GM23338 (cell line): ENCODE measurements at regions not wholly inside any gene's neighbourhood (a gene's known extent, or its start where the extent isn't known, plus 50 kb on each side); places are given as distances from the start of the nearest gene placed in this dataset.

Experiments
- ATAC-seq: fragments of 200-7000 bp; cut with Tn5 transposase; 3 replicates; pipeline ENCODE4 v1.9.1; 2020
- DNase-seq: peaks from one replicate; pipeline ENCODE4 v3.0.0-alpha.2; 2015; ENCODE audit warnings: low spot score
- H2AFZ ChIP-seq: fragments of 200-600 bp; sonication (generic); 2 replicates; pipeline ENCODE4 v1.8.0; 2016; ENCODE audit warnings: antibody characterized with exemption, mild to moderate bottlenecking, moderate library complexity
- H3F3A ChIP-seq: fragments of 200-600 bp; sonication (generic); replicated peaks from 2 replicates; pipeline ENCODE4 v1.8.0; 2017; ENCODE audit warnings: antibody characterized with exemption, mixed run types, low read depth
- H3K27ac ChIP-seq: fragments of 200-600 bp; sonication (generic); 2 replicates; pipeline ENCODE4 v1.6.1; 2016; ENCODE audit warnings: low read depth
- H3K27me3 ChIP-seq: fragments of 200-600 bp; sonication (generic); 2 replicates; pipeline ENCODE4 v1.8.0; 2016; ENCODE audit warnings: mild to moderate bottlenecking, mixed run types, moderate library complexity; ENCODE audit not compliant: insufficient read depth
- H3K36me3 ChIP-seq: fragments of 200-600 bp; sonication (generic); 2 replicates; pipeline ENCODE4 v1.8.0; 2016; ENCODE audit warnings: mild to moderate bottlenecking; ENCODE audit not compliant: insufficient read depth
- H3K4me1 ChIP-seq: fragments of 200-600 bp; sonication (generic); 2 replicates; pipeline ENCODE4 v1.8.0; 2016; ENCODE audit warnings: mild to moderate bottlenecking, moderate library complexity; ENCODE audit not compliant: insufficient read depth
- H3K4me2 ChIP-seq: fragments of 200-600 bp; sonication (generic); 2 replicates; pipeline ENCODE4 v1.7.1; 2017; ENCODE audit warnings: mixed run types
- H3K4me3 ChIP-seq: fragments of 200-600 bp; sonication (generic); 2 replicates; pipeline ENCODE4 v1.6.1; 2016; ENCODE audit warnings: mixed run types
- H3K79me2 ChIP-seq: fragments of 200-600 bp; sonication (generic); replicated peaks from 2 replicates; pipeline ENCODE4 v1.8.0; 2017; ENCODE audit warnings: mild to moderate bottlenecking; ENCODE audit not compliant: insufficient read depth
- H3K9me2 ChIP-seq: fragments of 200-600 bp; sonication (generic); 2 replicates; pipeline ENCODE4 v1.8.0; 2017; ENCODE audit not compliant: insufficient read depth
- H4K20me1 ChIP-seq: fragments of 200-600 bp; sonication (generic); replicated peaks from 2 replicates; pipeline ENCODE4 v1.8.0; 2017; ENCODE audit warnings: mild to moderate bottlenecking; ENCODE audit not compliant: insufficient read depth
- H3K27ac Mint-ChIP-seq: 2 replicates; pipeline ENCODE4 v1.8.0; 2020; ENCODE audit warnings: inconsistent platforms, mild to moderate bottlenecking, moderate library complexity, mixed read lengths
- H3K27me3 Mint-ChIP-seq: 3 replicates; pipeline ENCODE4 v1.8.0; 2022; ENCODE audit warnings: low read depth, mild to moderate bottlenecking, moderate library complexity, mixed read lengths, inconsistent platforms; ENCODE audit not compliant: insufficient read depth, poor library complexity
- H3K36me3 Mint-ChIP-seq: 3 replicates; pipeline ENCODE4 v1.8.0; 2021; ENCODE audit warnings: low read depth, mild to moderate bottlenecking, inconsistent platforms, moderate library complexity, mixed read lengths
- H3K4me1 Mint-ChIP-seq: 3 replicates; pipeline ENCODE4 v1.8.0; 2020; ENCODE audit warnings: mild to moderate bottlenecking, inconsistent platforms, mixed read lengths
- H3K4me3 Mint-ChIP-seq: 3 replicates; pipeline ENCODE4 v1.8.0; 2021; ENCODE audit warnings: moderate library complexity, mild to moderate bottlenecking, inconsistent platforms, mixed read lengths
- H3K9me3 Mint-ChIP-seq: 3 replicates; pipeline ENCODE4 v1.8.0; 2020; ENCODE audit warnings: moderate library complexity, mild to moderate bottlenecking, inconsistent platforms, mixed read lengths
- CREB1 ChIP-seq: fragments of 250-450 bp; sonication (Bioruptor Pico); IDR thresholded peaks from 2 replicates; pipeline ENCODE4 v1.5.0; 2020; ENCODE audit warnings: low read depth, mild to moderate bottlenecking, moderate library complexity
- EZH2 ChIP-seq: fragments of 200-600 bp; sonication (generic); IDR thresholded peaks from one replicate; pipeline ENCODE4 v1.8.0; 2017; ENCODE audit warnings: antibody characterized with exemption, mild to moderate bottlenecking, low read depth; ENCODE audit not compliant: unreplicated experiment
- EZH2phosphoT487 ChIP-seq: fragments of 200-600 bp; sonication (generic); IDR thresholded peaks from one replicate; pipeline ENCODE4 v1.8.1; 2018; ENCODE audit warnings: antibody characterized with exemption; ENCODE audit not compliant: unreplicated experiment
- JUNB ChIP-seq: IDR thresholded peaks from one replicate; pipeline ENCODE4 v1.6.1; 2016; ENCODE audit warnings: antibody characterized with exemption; ENCODE audit not compliant: unreplicated experiment
- POLR2AphosphoS5 ChIP-seq: IDR thresholded peaks from 2 replicates; pipeline ENCODE4 v1.6.1; 2016; ENCODE audit warnings: antibody characterized with exemption, low read depth
- REST ChIP-seq: IDR thresholded peaks from one replicate; pipeline ENCODE4 v1.6.1; 2018; ENCODE audit warnings: antibody characterized with exemption; ENCODE audit not compliant: unreplicated experiment
- STAT1 ChIP-seq: IDR thresholded peaks from one replicate; pipeline ENCODE4 v1.6.1; 2016; ENCODE audit warnings: antibody characterized with exemption; ENCODE audit not compliant: unreplicated experiment
- ZNF114 ChIP-seq: fragments of 250-450 bp; sonication (Bioruptor Pico); IDR thresholded peaks from 2 replicates; pipeline ENCODE4 v1.5.0; 2020; ENCODE audit warnings: mild to moderate bottlenecking, moderate library complexity
- ZNF331 ChIP-seq: fragments of 250-450 bp; sonication (Bioruptor Pico); IDR thresholded peaks from 2 replicates; pipeline ENCODE4 v1.5.0; 2020; ENCODE audit warnings: low read depth, mild to moderate bottlenecking, moderate library complexity
- ZNF462 ChIP-seq: fragments of 250-450 bp; sonication (Bioruptor Pico); IDR thresholded peaks from 2 replicates; pipeline ENCODE4 v1.5.0; 2020; ENCODE audit warnings: mild to moderate bottlenecking, moderate library complexity
- TF ChIP-seq, protein P1 (sequence below): IDR thresholded peaks from 2 replicates; pipeline ENCODE4 v1.6.1; 2016; ENCODE audit warnings: antibody characterized with exemption
- TF ChIP-seq, protein P2 (sequence below), 2 experiments: fragments of 200-600 bp in 1 of 2; sonication (generic) in 1 of 2; conservative IDR thresholded peaks; 2 replicates each; pipeline versions ENCODE4 v1.5.1 to v1.6.1; 2016 to 2017; ENCODE audit warnings: antibody characterized with exemption in 2 of 2, low read depth in 2 of 2, mild to moderate bottlenecking in 2 of 2, moderate library complexity in 1 of 2

DNA sequence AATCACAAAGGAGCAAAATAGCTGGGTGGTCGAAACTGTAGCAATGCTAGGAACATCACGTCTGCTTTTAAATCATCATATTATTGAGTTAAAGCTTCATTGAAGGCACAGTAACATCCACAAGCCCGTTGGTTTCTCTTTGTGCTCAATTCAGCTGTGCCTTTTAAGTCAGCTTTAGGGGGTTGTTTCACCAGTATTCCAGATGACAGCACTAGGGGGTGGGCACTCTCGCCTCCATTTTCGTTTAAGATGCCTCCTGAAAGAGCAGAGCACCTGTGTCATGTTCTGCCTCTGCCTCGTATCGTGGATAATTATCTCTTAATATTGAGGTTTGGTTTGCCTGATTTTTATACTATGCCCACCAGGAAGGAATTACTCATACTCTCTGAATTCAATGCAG lies 139.8 kb upstream of the PTBP2 start (continued):
- TF ChIP-seq, protein P1, sequence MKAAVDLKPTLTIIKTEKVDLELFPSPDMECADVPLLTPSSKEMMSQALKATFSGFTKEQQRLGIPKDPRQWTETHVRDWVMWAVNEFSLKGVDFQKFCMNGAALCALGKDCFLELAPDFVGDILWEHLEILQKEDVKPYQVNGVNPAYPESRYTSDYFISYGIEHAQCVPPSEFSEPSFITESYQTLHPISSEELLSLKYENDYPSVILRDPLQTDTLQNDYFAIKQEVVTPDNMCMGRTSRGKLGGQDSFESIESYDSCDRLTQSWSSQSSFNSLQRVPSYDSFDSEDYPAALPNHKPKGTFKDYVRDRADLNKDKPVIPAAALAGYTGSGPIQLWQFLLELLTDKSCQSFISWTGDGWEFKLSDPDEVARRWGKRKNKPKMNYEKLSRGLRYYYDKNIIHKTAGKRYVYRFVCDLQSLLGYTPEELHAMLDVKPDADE, result no peak
- TF ChIP-seq EZH2phosphoT487 (no peak), ZNF114 (no peak), JUNB (no peak)

GRCh38 chr1:96583903-96584302 lies 137.7 kb upstream of the PTBP2 start:
- no peaks in the 10 kb centered on the region for H3K36me3 ChIP-seq
- no peaks in the 10 kb centered on the region for H3K27me3 Mint-ChIP-seq
- TF ChIP-seq, protein P2, sequence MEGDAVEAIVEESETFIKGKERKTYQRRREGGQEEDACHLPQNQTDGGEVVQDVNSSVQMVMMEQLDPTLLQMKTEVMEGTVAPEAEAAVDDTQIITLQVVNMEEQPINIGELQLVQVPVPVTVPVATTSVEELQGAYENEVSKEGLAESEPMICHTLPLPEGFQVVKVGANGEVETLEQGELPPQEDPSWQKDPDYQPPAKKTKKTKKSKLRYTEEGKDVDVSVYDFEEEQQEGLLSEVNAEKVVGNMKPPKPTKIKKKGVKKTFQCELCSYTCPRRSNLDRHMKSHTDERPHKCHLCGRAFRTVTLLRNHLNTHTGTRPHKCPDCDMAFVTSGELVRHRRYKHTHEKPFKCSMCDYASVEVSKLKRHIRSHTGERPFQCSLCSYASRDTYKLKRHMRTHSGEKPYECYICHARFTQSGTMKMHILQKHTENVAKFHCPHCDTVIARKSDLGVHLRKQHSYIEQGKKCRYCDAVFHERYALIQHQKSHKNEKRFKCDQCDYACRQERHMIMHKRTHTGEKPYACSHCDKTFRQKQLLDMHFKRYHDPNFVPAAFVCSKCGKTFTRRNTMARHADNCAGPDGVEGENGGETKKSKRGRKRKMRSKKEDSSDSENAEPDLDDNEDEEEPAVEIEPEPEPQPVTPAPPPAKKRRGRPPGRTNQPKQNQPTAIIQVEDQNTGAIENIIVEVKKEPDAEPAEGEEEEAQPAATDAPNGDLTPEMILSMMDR (conservative IDR thresholded peaks at IDR 0.05; ENCODE audit: low read depth in 2 of 2), result no peak
- TF ChIP-seq EZH2phosphoT487, result no peak
- no peak for TF ChIP-seq EZH2
- no peak for TF ChIP-seq ZNF462 (CRISPR knock-in tag)
- TF ChIP-seq, protein P1, result no peak
- TF ChIP-seq POLR2AphosphoS5, result no peak
- no peak for TF ChIP-seq ZNF114
- no peak for TF ChIP-seq STAT1
- TF ChIP-seq ZNF331 (CRISPR knock-in tag), result no peak
- no peak for TF ChIP-seq CREB1 (CRISPR knock-in tag)
- TF ChIP-seq REST, result no peak
- no peak for TF ChIP-seq JUNB

More at GRCh38 chr1:96583903-96584302, 137.7 kb upstream of the PTBP2 start:
- Histone ChIP-seq H2AFZ (no peak overlapping the region), H3F3A (no peaks in the 10 kb centered on the region), H3K9me2 (no peaks in the 10 kb centered on the region), H4K20me1 (no peaks in the 10 kb centered on the region), H3K4me1 (peaks cover 33% of the 10 kb centered on the region), H3K79me2 (no peaks in the 10 kb centered on the region), H3K27me3 (no peaks in the 10 kb centered on the region), H3K27ac (no peak overlapping the region), H3K4me3 (no peak overlapping the region), H3K4me2 (no peak overlapping the region)
- Mint-ChIP-seq H3K9me3 (no peaks in the 10 kb centered on the region), H3K4me1 (peaks cover 35% of the 10 kb centered on the region), H3K36me3 (no peaks in the 10 kb centered on the region), H3K27ac (no peak overlapping the region), H3K4me3 (no peak overlapping the region)
- no peak for ATAC-seq
- DNase-seq, result no peak
